ENCODE measurements at regions not wholly inside any gene's neighbourhood (a gene's known extent, or its start where the extent isn't known, plus 50 kb on each side); places are given as distances from the start of the nearest gene placed in this dataset.
"Not testable (repeated sequence)": the region's sequence is repeated elsewhere in the genome, so short reads cannot be mapped to it uniquely, and the experiment has no call there.

- TF ChIP-seq CTCF (IDR thresholded peaks at IDR 0.05; ENCODE audit: insufficient read depth, low read length); POLR2AphosphoS5 (IDR thresholded peaks at IDR 0.05; ENCODE audit: low read depth): not testable (repeated sequence)
These were observed 248.2 kb downstream of the ADGRD1 start for GRCh38 chr12:131201912-131202311.
